ENCODE measurements at regions not wholly inside any gene's neighbourhood (a gene's known extent, or its start where the extent isn't known, plus 50 kb on each side); places are given as distances from the start of the nearest gene placed in this dataset.

- FAIRE-seq (no peak), DNase-seq (no peak)
These were observed 291.6 kb downstream of the PTBP2 start for GRCh38 chr1:97013136-97013535.

GRCh38 chr1:97013941-97014340, 292.4 kb downstream of the PTBP2 start:
- Histone ChIP-seq H3K4me1 (no peaks in the 10 kb centered on the region), H3K27ac (no peak overlapping the region), H3K36me3 (no peaks in the 10 kb centered on the region), H3K9me3 (no peaks in the 10 kb centered on the region), H3K27me3 (peaks cover 0 to 5% (median 0%) of the 10 kb centered on the region in 4 donors), H3K4me3 (no peak overlapping the region)
- no peak for TF ChIP-seq CTCF (IDR thresholded peaks at IDR 0.05)
- WGBS, 2 donors, result 46 to 64% methylated on average over 1 of the region's 1 CpG
- intact Hi-C loops (cut with DNase I), result no loop called here
- no peak for ATAC-seq
- no peak for FAIRE-seq
- no peak for DNase-seq

More at GRCh38 chr1:97013136-97013535, 291.6 kb downstream of the PTBP2 start:
- Histone ChIP-seq H3K4me1 (no peaks in the 10 kb centered on the region), H3K9me3 (no peaks in the 10 kb centered on the region), H3K27me3 (peaks cover 0 to 5% (median 0%) of the 10 kb centered on the region in 4 donors), H3K36me3 (no peaks in the 10 kb centered on the region), H3K4me3 (no peak overlapping the region), H3K27ac (no peak overlapping the region)
- ATAC-seq, result no peak
- no peak for TF ChIP-seq CTCF (IDR thresholded peaks at IDR 0.05)
- 57 to 68% methylated on average over 2 of the region's 2 CpGs for WGBS, 2 donors
- intact Hi-C loops (cut with DNase I), result no loop called here

- intact Hi-C loops (cut with DNase I), result no loop called here
- no peaks in the 10 kb centered on the region for H3K36me3 ChIP-seq
- DNase-seq (no peak), FAIRE-seq (no peak), ATAC-seq (no peak)
- 50 to 71% methylated on average over 1 of the region's 1 CpG for WGBS, 2 donors
- H3K27me3 ChIP-seq, result peaks cover 0 to 5% (median 0%) of the 10 kb centered on the region in 4 donors
- TF ChIP-seq CTCF (IDR thresholded peaks at IDR 0.05), result no peak
- H3K9me3 ChIP-seq, result no peaks in the 10 kb centered on the region
- H3K27ac ChIP-seq, result no peak overlapping the region
- no peaks in the 10 kb centered on the region for H3K4me1 ChIP-seq
- H3K4me3 ChIP-seq, result no peak overlapping the region
These were observed 292.8 kb downstream of the PTBP2 start for GRCh38 chr1:97014426-97014825.

GRCh38 chr1:97017895-97018294, 296.3 kb downstream of the PTBP2 start:
- TF ChIP-seq CTCF (IDR thresholded peaks at IDR 0.05), result no peak
- intact Hi-C loops (cut with DNase I), result no loop called here
- no peak overlapping the region for H3K27ac ChIP-seq
- DNase-seq, result no peak
- H3K36me3 ChIP-seq, result no peaks in the 10 kb centered on the region
- no peaks in the 10 kb centered on the region for H3K9me3 ChIP-seq
- FAIRE-seq, result no peak
- peaks cover 0 to 5% (median 2%) of the 10 kb centered on the region in 4 donors for H3K27me3 ChIP-seq
- ATAC-seq, result no peak
- no peaks in the 10 kb centered on the region for H3K4me1 ChIP-seq
- WGBS, 2 donors, result 38 to 40% methylated on average over 2 of the region's 2 CpGs
- no peak overlapping the region for H3K4me3 ChIP-seq

Data from pancreas (tissue), 10 donors.